ENCODE measurements at regions not wholly inside any gene's neighbourhood (a gene's known extent, or its start where the extent isn't known, plus 50 kb on each side); places are given as distances from the start of the nearest gene placed in this dataset.

DNA sequence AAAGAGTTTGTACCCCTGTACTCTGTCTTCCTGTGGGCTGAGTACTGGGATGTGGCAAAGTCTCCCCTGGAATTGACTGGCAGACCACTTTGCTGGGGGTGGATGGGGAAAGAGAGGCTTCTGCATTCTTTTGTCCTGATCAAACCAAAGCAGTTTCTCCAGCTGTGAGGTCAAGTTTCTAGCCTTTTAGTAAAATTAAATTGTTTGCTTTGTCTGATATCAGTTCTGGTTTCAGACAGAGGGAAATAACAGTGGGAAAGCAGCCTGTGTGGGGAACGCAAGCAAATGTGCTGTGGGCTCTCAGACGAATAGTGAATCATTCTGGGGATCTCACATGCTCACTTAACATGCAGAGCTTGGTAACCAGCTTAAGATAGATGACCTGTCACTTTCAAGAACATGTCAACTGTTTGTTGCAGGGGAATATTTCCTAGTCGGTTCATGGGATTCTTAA lies 151.6 kb downstream of the FAT3 start:
- Histone ChIP-seq H3K36me3 (ENCODE audit: control insufficient read depth in 2 of 2, insufficient read depth in 2 of 2, low read length in 2 of 2) (no peaks in the 10 kb centered on the region), H3K27me3 (ENCODE audit: control insufficient read depth in 2 of 2, insufficient read depth in 2 of 2, low read length in 2 of 2) (no peaks in the 10 kb centered on the region), H3K9me3 (ENCODE audit: control insufficient read depth in 2 of 2, low read length in 2 of 2) (no peaks in the 10 kb centered on the region), H3K4me3 (ENCODE audit: low read length in 2 of 2) (no peak overlapping the region), H3K27ac (ENCODE audit: low read depth in 2 of 2, low read length in 2 of 2) (no peak overlapping the region), H3K4me1 (ENCODE audit: control insufficient read depth in 2 of 2, insufficient read depth in 2 of 2, low read length in 2 of 2) (no peaks in the 10 kb centered on the region), H3K9ac (ENCODE audit: low read depth in 1 of 2, low read length in 2 of 2) (no peak overlapping the region)

DNA sequence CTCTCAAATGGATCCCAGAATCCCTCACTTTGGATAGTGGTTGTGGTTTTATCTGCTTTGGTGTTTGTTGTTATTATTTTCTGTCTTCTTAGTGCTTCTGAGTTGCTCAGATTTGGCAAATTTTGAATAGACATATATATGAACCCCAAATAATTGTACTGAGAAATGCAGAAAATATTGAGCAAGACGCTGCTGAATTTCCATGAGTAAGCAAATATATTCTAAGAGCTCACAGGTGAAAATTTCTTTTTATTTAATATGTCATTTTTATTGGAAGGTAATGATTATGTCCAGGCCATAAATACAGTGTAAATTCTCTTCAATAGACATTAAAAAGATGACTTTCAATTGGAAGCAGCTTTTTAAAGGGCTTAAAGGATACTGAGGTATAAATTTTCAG lies 152.1 kb downstream of the FAT3 start:
- no peaks in the 10 kb centered on the region for H3K27me3 ChIP-seq (ENCODE audit: control insufficient read depth in 2 of 2, insufficient read depth in 2 of 2, low read length in 2 of 2)
- no peaks in the 10 kb centered on the region for H3K36me3 ChIP-seq (ENCODE audit: control insufficient read depth in 2 of 2, insufficient read depth in 2 of 2, low read length in 2 of 2)
- no peaks in the 10 kb centered on the region for H3K4me1 ChIP-seq (ENCODE audit: control insufficient read depth in 2 of 2, insufficient read depth in 2 of 2, low read length in 2 of 2)
- no peak overlapping the region for H3K27ac ChIP-seq (ENCODE audit: low read depth in 2 of 2, low read length in 2 of 2)
- H3K9ac ChIP-seq (ENCODE audit: low read depth in 1 of 2, low read length in 2 of 2), result no peak overlapping the region
- no peak overlapping the region for H3K4me3 ChIP-seq (ENCODE audit: low read length in 2 of 2)
- no peaks in the 10 kb centered on the region for H3K9me3 ChIP-seq (ENCODE audit: control insufficient read depth in 2 of 2, low read length in 2 of 2)

DNA sequence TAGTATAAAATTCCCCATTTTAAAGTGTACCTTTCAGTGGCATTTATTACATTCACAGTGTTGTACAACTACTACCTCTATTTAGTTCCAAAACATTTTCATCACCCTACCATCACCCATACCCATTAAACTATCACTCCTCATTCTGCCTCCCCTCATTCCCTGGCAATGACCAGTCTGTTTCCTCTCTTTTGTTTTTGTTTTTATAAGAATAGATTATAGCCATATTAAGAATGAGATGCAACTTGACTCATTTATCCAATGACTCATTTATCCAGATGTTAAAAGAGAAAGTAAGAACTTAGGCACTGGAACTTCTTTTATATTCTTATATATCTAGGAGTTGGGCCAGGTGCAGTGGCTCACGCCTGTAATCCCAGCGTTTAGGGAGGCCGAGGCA lies 156.3 kb downstream of the FAT3 start:
- Histone ChIP-seq H3K27ac (ENCODE audit: low read depth in 2 of 2, low read length in 2 of 2) (no peak overlapping the region), H3K27me3 (ENCODE audit: control insufficient read depth in 2 of 2, insufficient read depth in 2 of 2, low read length in 2 of 2) (no peaks in the 10 kb centered on the region), H3K9ac (ENCODE audit: low read depth in 1 of 2, low read length in 2 of 2) (no peak overlapping the region), H3K9me3 (ENCODE audit: control insufficient read depth in 2 of 2, low read length in 2 of 2) (no peaks in the 10 kb centered on the region), H3K4me1 (ENCODE audit: control insufficient read depth in 2 of 2, insufficient read depth in 2 of 2, low read length in 2 of 2) (no peaks in the 10 kb centered on the region), H3K4me3 (ENCODE audit: low read length in 2 of 2) (no peak overlapping the region), H3K36me3 (ENCODE audit: control insufficient read depth in 2 of 2, insufficient read depth in 2 of 2, low read length in 2 of 2) (no peaks in the 10 kb centered on the region)

DNA sequence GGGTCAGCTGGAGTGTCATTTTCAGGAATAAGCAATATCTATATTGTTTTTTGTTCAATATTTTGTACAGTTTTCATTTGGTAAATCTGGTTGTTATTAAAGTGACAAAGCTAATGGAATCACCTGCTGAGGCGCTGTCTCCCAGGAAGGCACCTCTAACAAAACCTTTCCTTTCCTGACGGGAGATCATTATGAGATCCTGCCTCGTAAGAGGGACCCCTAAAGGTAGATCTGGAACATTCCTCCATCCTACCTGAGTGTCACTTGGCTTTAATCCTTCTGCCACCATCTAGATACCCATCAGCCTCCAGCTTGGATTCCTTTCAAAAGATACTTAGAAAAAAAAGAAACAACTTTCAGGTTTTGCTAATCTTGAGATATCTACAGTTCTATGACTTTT lies 157.7 kb downstream of the FAT3 start:
- H3K36me3 ChIP-seq (ENCODE audit: control insufficient read depth in 2 of 2, insufficient read depth in 2 of 2, low read length in 2 of 2), result no peaks in the 10 kb centered on the region
- H3K27me3 ChIP-seq (ENCODE audit: control insufficient read depth in 2 of 2, insufficient read depth in 2 of 2, low read length in 2 of 2), result no peaks in the 10 kb centered on the region
- H3K9ac ChIP-seq (ENCODE audit: low read depth in 1 of 2, low read length in 2 of 2), result no peak overlapping the region
- H3K4me3 ChIP-seq (ENCODE audit: low read length in 2 of 2), result no peak overlapping the region
- no peak overlapping the region for H3K27ac ChIP-seq (ENCODE audit: low read depth in 2 of 2, low read length in 2 of 2)
- no peaks in the 10 kb centered on the region for H3K4me1 ChIP-seq (ENCODE audit: control insufficient read depth in 2 of 2, insufficient read depth in 2 of 2, low read length in 2 of 2)
- no peaks in the 10 kb centered on the region for H3K9me3 ChIP-seq (ENCODE audit: control insufficient read depth in 2 of 2, low read length in 2 of 2)

DNA sequence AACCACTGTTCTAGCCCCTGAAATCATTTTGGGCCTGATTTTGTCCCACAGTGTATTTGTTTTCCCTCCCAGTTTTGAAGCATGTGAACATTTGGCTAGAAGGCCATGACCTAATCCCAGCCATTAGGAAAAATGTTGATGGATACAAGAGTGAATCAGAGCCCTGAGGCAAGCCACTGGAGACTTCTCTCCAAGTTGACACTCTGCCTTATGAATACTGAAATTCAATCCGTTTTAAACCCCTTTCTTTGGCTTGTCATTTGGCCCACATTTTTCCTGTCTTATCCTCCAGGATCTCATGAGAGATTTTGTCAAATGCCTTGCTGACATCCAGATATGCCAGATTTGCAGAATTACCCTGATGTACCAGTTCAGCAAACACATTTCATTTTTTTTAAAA lies 158.8 kb downstream of the FAT3 start:
- Histone ChIP-seq H3K9me3 (ENCODE audit: control insufficient read depth in 2 of 2, low read length in 2 of 2) (no peaks in the 10 kb centered on the region), H3K4me3 (ENCODE audit: low read length in 2 of 2) (no peak overlapping the region), H3K27ac (ENCODE audit: low read depth in 2 of 2, low read length in 2 of 2) (no peak overlapping the region), H3K36me3 (ENCODE audit: control insufficient read depth in 2 of 2, insufficient read depth in 2 of 2, low read length in 2 of 2) (no peaks in the 10 kb centered on the region), H3K27me3 (ENCODE audit: control insufficient read depth in 2 of 2, insufficient read depth in 2 of 2, low read length in 2 of 2) (no peaks in the 10 kb centered on the region), H3K9ac (ENCODE audit: low read depth in 1 of 2, low read length in 2 of 2) (no peak overlapping the region), H3K4me1 (ENCODE audit: control insufficient read depth in 2 of 2, insufficient read depth in 2 of 2, low read length in 2 of 2) (no peaks in the 10 kb centered on the region)

DNA sequence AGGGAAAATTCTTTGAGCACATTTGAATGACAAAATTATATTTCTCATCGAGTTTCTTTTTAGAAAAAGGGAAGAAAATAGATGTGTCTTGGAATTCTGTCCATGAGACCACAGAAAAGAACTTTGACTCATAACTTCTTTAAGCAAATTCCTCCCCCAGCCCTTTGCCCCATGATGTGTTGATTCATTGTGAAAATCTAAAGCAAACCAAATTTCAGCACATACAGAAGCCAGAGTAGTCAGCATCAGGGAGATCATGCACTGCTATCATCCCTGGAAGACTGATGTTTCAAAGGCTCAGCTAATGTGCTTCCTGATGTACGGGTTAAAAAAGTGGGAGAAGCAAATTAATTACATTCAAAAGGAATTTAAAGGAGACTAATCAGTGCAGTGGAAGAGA lies 159.7 kb downstream of the FAT3 start:
- H3K9ac ChIP-seq (ENCODE audit: low read depth in 1 of 2, low read length in 2 of 2), result no peak overlapping the region
- no peaks in the 10 kb centered on the region for H3K36me3 ChIP-seq (ENCODE audit: control insufficient read depth in 2 of 2, insufficient read depth in 2 of 2, low read length in 2 of 2)
- no peaks in the 10 kb centered on the region for H3K4me1 ChIP-seq (ENCODE audit: control insufficient read depth in 2 of 2, insufficient read depth in 2 of 2, low read length in 2 of 2)
- H3K27ac ChIP-seq (ENCODE audit: low read depth in 2 of 2, low read length in 2 of 2), result no peak overlapping the region
- H3K27me3 ChIP-seq (ENCODE audit: control insufficient read depth in 2 of 2, insufficient read depth in 2 of 2, low read length in 2 of 2), result no peaks in the 10 kb centered on the region
- H3K4me3 ChIP-seq (ENCODE audit: low read length in 2 of 2), result no peak overlapping the region
- no peaks in the 10 kb centered on the region for H3K9me3 ChIP-seq (ENCODE audit: control insufficient read depth in 2 of 2, low read length in 2 of 2)

DNA sequence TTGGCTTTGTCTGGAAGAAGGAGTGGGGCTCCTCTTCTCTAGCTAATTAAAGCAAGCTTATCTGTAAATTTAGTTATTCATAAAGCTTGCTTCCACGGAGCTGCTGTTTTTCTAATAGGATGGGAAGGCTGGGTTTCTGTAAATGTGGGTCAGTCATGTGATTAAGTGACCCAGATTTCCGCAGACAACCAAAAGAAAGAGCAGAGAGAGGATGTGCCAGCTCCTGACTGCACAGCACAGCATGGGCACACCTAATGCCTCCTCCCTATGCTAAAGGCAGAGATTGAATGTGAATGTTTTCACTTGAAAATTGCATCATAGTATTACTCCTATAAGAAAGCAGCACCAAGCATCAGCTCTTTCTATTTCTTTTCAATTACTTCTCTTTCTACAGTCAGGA lies 160.2 kb downstream of the FAT3 start:
- Histone ChIP-seq H3K9me3 (ENCODE audit: control insufficient read depth in 2 of 2, low read length in 2 of 2) (no peaks in the 10 kb centered on the region), H3K4me1 (ENCODE audit: control insufficient read depth in 2 of 2, insufficient read depth in 2 of 2, low read length in 2 of 2) (no peaks in the 10 kb centered on the region), H3K4me3 (ENCODE audit: low read length in 2 of 2) (no peak overlapping the region), H3K27ac (ENCODE audit: low read depth in 2 of 2, low read length in 2 of 2) (no peak overlapping the region), H3K27me3 (ENCODE audit: control insufficient read depth in 2 of 2, insufficient read depth in 2 of 2, low read length in 2 of 2) (no peaks in the 10 kb centered on the region), H3K36me3 (ENCODE audit: control insufficient read depth in 2 of 2, insufficient read depth in 2 of 2, low read length in 2 of 2) (no peaks in the 10 kb centered on the region), H3K9ac (ENCODE audit: low read depth in 1 of 2, low read length in 2 of 2) (no peak overlapping the region)

DNA sequence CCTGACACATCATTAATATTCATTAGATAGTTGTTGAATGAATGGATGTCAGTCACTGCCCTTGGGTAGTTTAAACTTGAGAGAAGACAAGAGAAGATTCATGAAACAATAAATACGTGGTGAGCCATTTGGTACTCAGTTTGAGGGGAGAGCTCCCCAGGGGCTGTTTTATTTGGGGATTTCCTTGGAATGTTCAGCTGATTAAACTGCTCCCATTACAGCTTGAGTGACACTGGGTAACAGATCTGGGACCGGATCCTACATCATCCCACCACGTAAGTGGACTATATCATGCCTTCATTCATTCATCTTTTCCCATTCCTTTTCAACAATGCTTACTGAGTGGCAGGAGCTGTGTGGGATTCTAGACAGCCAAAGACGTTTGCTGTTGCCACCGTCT lies 162.0 kb downstream of the FAT3 start:
- no peak overlapping the region for H3K27ac ChIP-seq (ENCODE audit: low read depth in 2 of 2, low read length in 2 of 2)
- no peaks in the 10 kb centered on the region for H3K9me3 ChIP-seq (ENCODE audit: control insufficient read depth in 2 of 2, low read length in 2 of 2)
- H3K9ac ChIP-seq (ENCODE audit: low read depth in 1 of 2, low read length in 2 of 2), result no peak overlapping the region
- H3K4me3 ChIP-seq (ENCODE audit: low read length in 2 of 2), result no peak overlapping the region
- H3K36me3 ChIP-seq (ENCODE audit: control insufficient read depth in 2 of 2, insufficient read depth in 2 of 2, low read length in 2 of 2), result no peaks in the 10 kb centered on the region
- no peaks in the 10 kb centered on the region for H3K27me3 ChIP-seq (ENCODE audit: control insufficient read depth in 2 of 2, insufficient read depth in 2 of 2, low read length in 2 of 2)
- no peaks in the 10 kb centered on the region for H3K4me1 ChIP-seq (ENCODE audit: control insufficient read depth in 2 of 2, insufficient read depth in 2 of 2, low read length in 2 of 2)

GRCh38 chr11:92387859-92388258 lies 163.2 kb downstream of the FAT3 start:
- no peaks in the 10 kb centered on the region for H3K36me3 ChIP-seq (ENCODE audit: control insufficient read depth in 2 of 2, insufficient read depth in 2 of 2, low read length in 2 of 2)
- no peak overlapping the region for H3K9ac ChIP-seq (ENCODE audit: low read depth in 1 of 2, low read length in 2 of 2)
- H3K4me3 ChIP-seq (ENCODE audit: low read length in 2 of 2), result no peak overlapping the region
- no peak overlapping the region for H3K27ac ChIP-seq (ENCODE audit: low read depth in 2 of 2, low read length in 2 of 2)
- H3K27me3 ChIP-seq (ENCODE audit: control insufficient read depth in 2 of 2, insufficient read depth in 2 of 2, low read length in 2 of 2), result no peaks in the 10 kb centered on the region
- H3K9me3 ChIP-seq (ENCODE audit: control insufficient read depth in 2 of 2, low read length in 2 of 2), result no peaks in the 10 kb centered on the region
- no peaks in the 10 kb centered on the region for H3K4me1 ChIP-seq (ENCODE audit: control insufficient read depth in 2 of 2, insufficient read depth in 2 of 2, low read length in 2 of 2)

GRCh38 chr11:92388380-92388779 lies 163.8 kb downstream of the FAT3 start:
- H3K27ac ChIP-seq (ENCODE audit: low read depth in 2 of 2, low read length in 2 of 2), result no peak overlapping the region
- no peak overlapping the region for H3K9ac ChIP-seq (ENCODE audit: low read depth in 1 of 2, low read length in 2 of 2)
- H3K27me3 ChIP-seq (ENCODE audit: control insufficient read depth in 2 of 2, insufficient read depth in 2 of 2, low read length in 2 of 2), result no peaks in the 10 kb centered on the region
- no peaks in the 10 kb centered on the region for H3K36me3 ChIP-seq (ENCODE audit: control insufficient read depth in 2 of 2, insufficient read depth in 2 of 2, low read length in 2 of 2)
- H3K4me3 ChIP-seq (ENCODE audit: low read length in 2 of 2), result no peak overlapping the region
- no peaks in the 10 kb centered on the region for H3K9me3 ChIP-seq (ENCODE audit: control insufficient read depth in 2 of 2, low read length in 2 of 2)
- H3K4me1 ChIP-seq (ENCODE audit: control insufficient read depth in 2 of 2, insufficient read depth in 2 of 2, low read length in 2 of 2), result no peaks in the 10 kb centered on the region

GRCh38 chr11:92390783-92391182 lies 166.2 kb downstream of the FAT3 start:
- Histone ChIP-seq H3K9ac (ENCODE audit: low read depth in 1 of 2, low read length in 2 of 2) (no peak overlapping the region), H3K4me3 (ENCODE audit: low read length in 2 of 2) (no peak overlapping the region), H3K4me1 (ENCODE audit: control insufficient read depth in 2 of 2, insufficient read depth in 2 of 2, low read length in 2 of 2) (no peaks in the 10 kb centered on the region), H3K27ac (ENCODE audit: low read depth in 2 of 2, low read length in 2 of 2) (no peak overlapping the region), H3K27me3 (ENCODE audit: control insufficient read depth in 2 of 2, insufficient read depth in 2 of 2, low read length in 2 of 2) (no peaks in the 10 kb centered on the region), H3K36me3 (ENCODE audit: control insufficient read depth in 2 of 2, insufficient read depth in 2 of 2, low read length in 2 of 2) (no peaks in the 10 kb centered on the region), H3K9me3 (ENCODE audit: control insufficient read depth in 2 of 2, low read length in 2 of 2) (no peaks in the 10 kb centered on the region)
